Fibroblast of the aortic adventitia (primary cell): ENCODE measurements at regions not wholly inside any gene's neighbourhood (a gene's known extent, or its start where the extent isn't known, plus 50 kb on each side); places are given as distances from the start of the nearest gene placed in this dataset.
"Not testable (repeated sequence)": the region's sequence is repeated elsewhere in the genome, so short reads cannot be mapped to it uniquely, and the experiment has no call there.

Experiments
- DNase-seq: peaks from one replicate; pipeline ENCODE4 v3.0.0-alpha.2; 2010; ENCODE audit warnings: low read depth
- H3K4me3 ChIP-seq: 2 replicates; pipeline ENCODE4 v1.5.1; 2011; ENCODE audit warnings: low read depth, mild to moderate bottlenecking, control low read depth, low read length, moderate library complexity
- TF ChIP-seq, protein P1 (sequence below): IDR thresholded peaks from 2 replicates; pipeline ENCODE4 v1.5.1; 2011; ENCODE audit warnings: mild to moderate bottlenecking, low read length, control low read depth, inconsistent platforms; ENCODE audit not compliant: insufficient read depth

DNA sequence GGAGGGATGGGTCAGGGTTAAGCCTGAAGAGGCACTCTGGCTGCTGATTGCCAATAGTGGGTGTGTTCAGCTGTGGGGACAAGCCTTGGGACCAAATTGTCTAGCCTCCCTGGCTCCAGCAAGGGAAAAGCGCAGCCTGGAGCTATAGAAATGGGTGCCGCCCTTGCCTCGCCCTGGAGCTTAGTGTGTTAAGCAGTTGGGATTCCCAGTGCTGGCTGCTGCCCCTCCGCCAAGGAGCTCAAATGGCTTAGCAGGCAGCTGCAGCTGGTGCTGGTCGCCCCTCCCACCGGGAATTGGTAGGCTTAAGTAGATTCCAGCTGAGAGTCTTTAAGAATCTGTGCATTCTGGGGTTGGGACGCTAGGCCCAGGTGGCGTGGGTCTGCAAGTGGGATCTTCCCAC lies 662.9 kb upstream of the TBL1XR1 start:
- TF ChIP-seq, protein P1, sequence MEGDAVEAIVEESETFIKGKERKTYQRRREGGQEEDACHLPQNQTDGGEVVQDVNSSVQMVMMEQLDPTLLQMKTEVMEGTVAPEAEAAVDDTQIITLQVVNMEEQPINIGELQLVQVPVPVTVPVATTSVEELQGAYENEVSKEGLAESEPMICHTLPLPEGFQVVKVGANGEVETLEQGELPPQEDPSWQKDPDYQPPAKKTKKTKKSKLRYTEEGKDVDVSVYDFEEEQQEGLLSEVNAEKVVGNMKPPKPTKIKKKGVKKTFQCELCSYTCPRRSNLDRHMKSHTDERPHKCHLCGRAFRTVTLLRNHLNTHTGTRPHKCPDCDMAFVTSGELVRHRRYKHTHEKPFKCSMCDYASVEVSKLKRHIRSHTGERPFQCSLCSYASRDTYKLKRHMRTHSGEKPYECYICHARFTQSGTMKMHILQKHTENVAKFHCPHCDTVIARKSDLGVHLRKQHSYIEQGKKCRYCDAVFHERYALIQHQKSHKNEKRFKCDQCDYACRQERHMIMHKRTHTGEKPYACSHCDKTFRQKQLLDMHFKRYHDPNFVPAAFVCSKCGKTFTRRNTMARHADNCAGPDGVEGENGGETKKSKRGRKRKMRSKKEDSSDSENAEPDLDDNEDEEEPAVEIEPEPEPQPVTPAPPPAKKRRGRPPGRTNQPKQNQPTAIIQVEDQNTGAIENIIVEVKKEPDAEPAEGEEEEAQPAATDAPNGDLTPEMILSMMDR, result no peak
- no peak overlapping the region for H3K4me3 ChIP-seq
- no peak for DNase-seq

DNA sequence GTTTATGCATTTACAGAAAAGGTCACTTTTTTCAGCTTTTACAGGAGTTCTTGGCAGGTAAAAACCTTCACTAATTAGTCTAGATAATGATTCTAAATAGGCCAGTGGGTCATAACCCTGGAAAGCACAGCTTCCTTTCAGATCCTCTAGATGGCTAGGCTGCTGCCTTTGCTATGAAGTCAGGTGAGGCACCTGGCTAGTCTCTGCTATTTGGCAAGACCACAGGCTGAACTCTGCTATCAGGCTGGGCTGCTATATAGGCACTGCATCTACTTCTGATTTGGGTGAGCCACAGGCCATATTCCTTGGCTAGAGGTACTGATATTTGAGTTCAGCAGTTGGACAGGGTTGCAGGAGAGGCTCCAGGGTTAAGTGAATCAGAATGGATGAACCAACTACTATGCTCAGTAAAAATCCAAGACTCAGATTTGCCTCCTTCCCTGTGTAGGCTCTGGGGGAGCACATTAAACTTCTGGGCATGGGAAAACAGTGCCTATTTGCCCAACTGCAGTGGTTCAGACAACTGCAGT lies 665.7 kb upstream of the TBL1XR1 start:
- TF ChIP-seq, protein P1, result no peak
- no peak overlapping the region for H3K4me3 ChIP-seq
- DNase-seq, result no peak

DNA sequence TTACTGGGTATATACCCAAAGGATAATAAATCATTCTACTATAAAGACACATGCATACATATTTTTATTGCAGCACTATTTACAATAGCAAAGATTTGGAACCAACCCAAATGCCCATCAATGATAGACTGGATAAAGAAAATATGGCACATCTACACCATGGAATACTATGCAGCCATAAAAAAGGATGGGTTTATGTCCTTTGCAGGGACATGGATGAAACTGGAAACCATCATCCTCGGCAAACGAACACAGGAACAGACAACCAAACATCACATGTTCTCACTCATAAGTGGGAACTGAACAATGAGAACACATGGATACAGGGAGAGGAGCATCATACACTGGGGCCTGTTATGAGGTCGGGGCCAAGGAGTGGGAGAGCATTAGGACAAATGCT lies 665.0 kb upstream of the KCNMB2 start:
- DNase-seq, H3K4me3 ChIP-seq: not testable (repeated sequence)

DNA sequence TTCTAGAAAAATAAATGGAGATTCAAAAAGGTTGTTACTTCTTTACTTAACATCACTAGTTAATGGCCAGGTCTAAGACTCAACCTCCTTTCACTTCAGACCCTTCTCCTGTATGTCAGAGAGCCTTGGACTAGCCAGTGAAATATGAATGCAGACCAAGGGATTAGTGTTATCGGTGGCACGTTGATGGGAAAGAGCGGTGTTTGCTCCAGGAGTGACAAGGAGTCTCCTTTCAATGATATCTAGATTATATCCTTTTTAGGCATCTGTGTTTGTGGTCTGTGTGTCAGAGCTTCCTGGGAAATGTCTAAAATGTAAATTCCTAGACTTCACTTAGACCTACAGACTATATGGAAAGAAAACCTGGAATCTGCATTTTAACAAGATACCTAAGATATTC lies 658.0 kb upstream of the KCNMB2 start:
- DNase-seq, result no peak
- TF ChIP-seq, protein P1, result no peak
- H3K4me3 ChIP-seq, result no peak overlapping the region

DNA sequence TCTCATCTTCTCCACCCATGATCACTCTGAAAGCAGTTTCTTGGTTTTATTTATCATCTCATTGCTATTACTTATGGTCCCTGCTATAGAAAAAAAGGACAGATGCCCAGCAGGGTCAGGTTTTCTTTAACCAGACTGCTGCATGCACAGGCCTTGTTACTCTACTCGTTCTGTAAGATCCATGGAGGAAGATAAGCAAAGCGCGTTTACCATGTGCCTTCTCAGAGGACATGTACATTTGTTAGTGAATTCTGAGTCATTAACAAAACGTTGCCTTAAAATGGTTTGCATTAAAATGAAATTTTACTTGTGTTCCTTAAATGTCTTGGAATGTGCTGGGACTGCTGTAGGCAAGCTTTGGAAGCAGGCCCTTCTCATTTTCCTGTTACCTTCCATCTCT lies 657.3 kb upstream of the KCNMB2 start:
- no peak overlapping the region for H3K4me3 ChIP-seq
- TF ChIP-seq, protein P1, result no peak
- no peak for DNase-seq

DNA sequence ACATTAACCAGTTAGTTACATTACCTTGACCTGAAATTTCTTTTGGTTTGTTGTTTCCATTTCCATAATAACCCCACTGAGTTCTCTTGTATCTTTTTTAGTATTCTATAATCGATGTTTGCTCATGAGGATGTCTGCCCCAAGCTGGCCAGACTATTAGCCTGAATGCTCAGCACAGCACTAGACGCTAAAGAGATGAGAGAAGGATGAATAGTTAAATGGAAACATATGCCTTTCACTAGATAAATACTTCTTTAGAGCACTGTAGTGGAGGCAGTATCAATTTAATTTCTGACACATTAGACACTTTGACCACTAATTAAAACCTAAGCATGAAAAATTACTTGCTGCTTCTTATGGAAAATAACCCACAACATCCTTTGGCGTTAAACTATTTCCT lies 654.9 kb upstream of the KCNMB2 start:
- no peak for DNase-seq
- TF ChIP-seq, protein P1, result no peak
- H3K4me3 ChIP-seq, result no peak overlapping the region

DNA sequence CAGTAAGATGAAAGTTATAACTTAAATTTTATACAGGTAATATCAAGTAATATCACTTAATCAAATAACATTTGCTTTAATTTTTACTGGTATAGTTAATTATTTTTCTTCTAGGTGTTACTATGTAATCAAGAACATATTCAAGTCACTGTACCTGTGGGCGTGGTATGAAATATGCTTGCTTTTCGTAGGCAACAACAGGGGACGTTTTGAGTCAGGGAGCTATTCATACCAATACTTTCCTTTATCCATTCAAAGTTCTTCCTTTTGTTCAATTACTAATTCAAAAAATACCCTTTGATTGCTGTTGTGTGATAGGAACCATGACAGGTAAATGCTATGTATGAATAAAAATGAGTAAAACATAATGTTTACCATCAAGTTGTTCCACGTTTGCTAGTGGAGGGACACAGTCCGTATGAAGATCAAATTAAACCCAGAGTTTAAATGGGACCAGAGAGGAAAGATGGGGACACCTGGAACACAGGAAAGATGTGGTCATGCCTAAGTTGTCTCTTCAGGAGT lies 654.0 kb upstream of the KCNMB2 start:
- H3K4me3 ChIP-seq, result no peak overlapping the region
- no peak for DNase-seq
- TF ChIP-seq, protein P1, result no peak
